ENCODE measurements at regions not wholly inside any gene's neighbourhood (a gene's known extent, or its start where the extent isn't known, plus 50 kb on each side); places are given as distances from the start of the nearest gene placed in this dataset.

DNA sequence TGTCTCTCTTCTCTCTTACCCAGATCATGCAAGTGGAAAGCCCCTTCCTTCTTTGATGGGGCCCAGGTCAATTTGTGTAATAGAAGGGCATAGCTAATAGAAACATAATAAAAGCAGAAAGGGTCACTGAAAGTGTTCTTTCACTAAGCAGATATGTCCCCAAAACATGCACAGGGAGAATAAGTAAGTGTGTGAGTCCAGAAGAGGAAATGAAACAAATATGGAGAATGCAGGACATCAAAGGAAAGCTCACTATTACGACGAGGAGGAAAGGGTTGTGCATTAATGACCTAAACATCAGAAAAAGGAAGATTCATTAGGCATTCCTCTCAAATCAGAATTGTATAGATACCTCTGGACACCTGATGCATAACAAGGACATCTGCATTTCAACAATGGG is 81.4 kb upstream of the SMYD2 start:
- no peaks in the 10 kb centered on the region for H3K9me3 ChIP-seq (ENCODE audit: control insufficient read depth, low read depth, low read length)
- peaks cover 2% of the 10 kb centered on the region for H3K27me3 ChIP-seq (ENCODE audit: control insufficient read depth, insufficient read depth, low read length)
- H3K36me3 ChIP-seq (ENCODE audit: control insufficient read depth, insufficient read depth, low read length): no peaks in the 10 kb centered on the region
- DNase-seq: no peak
- no peaks in the 10 kb centered on the region for H3K4me1 ChIP-seq (ENCODE audit: control insufficient read depth, insufficient read depth, low read length)
- WGBS (ENCODE audit: insufficient coverage, low lambda C conversion rate): 83% methylated on average over 2 of the region's 2 CpGs
- H3K4me3 ChIP-seq (ENCODE audit: low read length): no peak overlapping the region
- H3K27ac ChIP-seq (ENCODE audit: low read length): no peak overlapping the region

GRCh38 chr1:214202992-214203391 is 78.0 kb upstream of the SMYD2 start:
- WGBS (ENCODE audit: insufficient coverage, low lambda C conversion rate): 100% methylated on average over 1 of the region's 3 CpGs
- H3K27me3 ChIP-seq (ENCODE audit: control insufficient read depth, insufficient read depth, low read length): peaks cover 2% of the 10 kb centered on the region
- no peak overlapping the region for H3K27ac ChIP-seq (ENCODE audit: low read length)
- H3K4me3 ChIP-seq (ENCODE audit: low read length): no peak overlapping the region
- no peak for DNase-seq
- H3K36me3 ChIP-seq (ENCODE audit: control insufficient read depth, insufficient read depth, low read length): no peaks in the 10 kb centered on the region
- H3K4me1 ChIP-seq (ENCODE audit: control insufficient read depth, insufficient read depth, low read length): no peaks in the 10 kb centered on the region
- no peaks in the 10 kb centered on the region for H3K9me3 ChIP-seq (ENCODE audit: control insufficient read depth, low read depth, low read length)

DNA sequence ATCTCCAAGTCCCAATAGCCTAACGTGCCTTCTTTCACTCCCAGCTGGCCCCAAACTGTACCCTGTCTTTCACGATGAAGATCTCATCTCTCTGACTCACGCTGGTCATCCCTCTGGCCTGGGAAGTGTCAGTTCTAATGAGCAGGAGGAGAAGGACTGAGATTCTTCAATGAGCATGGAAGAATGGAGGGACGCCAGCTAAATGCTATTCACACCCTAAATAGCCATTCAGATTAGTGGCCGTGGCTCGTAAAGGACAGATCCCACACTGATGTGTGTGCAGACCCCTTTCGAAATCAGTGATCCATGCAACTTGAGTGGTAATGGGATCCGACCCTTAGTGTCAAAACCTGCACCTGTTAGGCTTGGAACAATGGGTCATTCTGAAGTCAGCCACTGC is 75.9 kb upstream of the SMYD2 start:
- no peaks in the 10 kb centered on the region for H3K9me3 ChIP-seq (ENCODE audit: control insufficient read depth, low read depth, low read length)
- H3K27me3 ChIP-seq (ENCODE audit: control insufficient read depth, insufficient read depth, low read length): peaks cover 2% of the 10 kb centered on the region
- no peaks in the 10 kb centered on the region for H3K4me1 ChIP-seq (ENCODE audit: control insufficient read depth, insufficient read depth, low read length)
- no peak for DNase-seq
- no CpG with 5 or more reads among the region's 8 CpGs for WGBS (ENCODE audit: insufficient coverage, low lambda C conversion rate)
- no peak overlapping the region for H3K27ac ChIP-seq (ENCODE audit: low read length)
- no peaks in the 10 kb centered on the region for H3K36me3 ChIP-seq (ENCODE audit: control insufficient read depth, insufficient read depth, low read length)
- no peak overlapping the region for H3K4me3 ChIP-seq (ENCODE audit: low read length)

DNA sequence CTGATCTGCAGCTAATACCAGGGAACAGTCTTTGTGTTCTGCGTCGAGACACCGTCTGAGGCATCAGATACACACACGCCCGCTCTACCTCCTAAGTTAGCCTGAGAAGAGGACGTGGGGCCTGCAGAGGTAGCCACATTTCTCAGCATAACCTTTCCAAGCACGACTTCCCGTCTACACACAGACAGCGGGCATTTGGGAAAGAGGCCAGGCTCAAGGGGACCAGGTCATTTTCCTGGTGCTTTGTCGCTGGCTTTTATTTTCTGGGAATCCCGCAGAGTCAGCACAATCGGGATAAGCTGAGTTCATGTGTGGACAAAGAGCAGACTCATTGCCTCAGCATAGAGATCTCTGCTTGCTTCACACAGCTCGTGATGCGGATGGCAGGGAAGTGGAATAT is 72.5 kb upstream of the SMYD2 start:
- Histone ChIP-seq H3K9me3 (ENCODE audit: control insufficient read depth, low read depth, low read length) (no peaks in the 10 kb centered on the region), H3K4me3 (ENCODE audit: low read length) (no peak overlapping the region), H3K27ac (ENCODE audit: low read length) (no peak overlapping the region), H3K4me1 (ENCODE audit: control insufficient read depth, insufficient read depth, low read length) (no peaks in the 10 kb centered on the region), H3K36me3 (ENCODE audit: control insufficient read depth, insufficient read depth, low read length) (no peaks in the 10 kb centered on the region), H3K27me3 (ENCODE audit: control insufficient read depth, insufficient read depth, low read length) (no peaks in the 10 kb centered on the region)
- WGBS (ENCODE audit: insufficient coverage, low lambda C conversion rate): no CpG with 5 or more reads among the region's 14 CpGs
- no peak for DNase-seq

DNA sequence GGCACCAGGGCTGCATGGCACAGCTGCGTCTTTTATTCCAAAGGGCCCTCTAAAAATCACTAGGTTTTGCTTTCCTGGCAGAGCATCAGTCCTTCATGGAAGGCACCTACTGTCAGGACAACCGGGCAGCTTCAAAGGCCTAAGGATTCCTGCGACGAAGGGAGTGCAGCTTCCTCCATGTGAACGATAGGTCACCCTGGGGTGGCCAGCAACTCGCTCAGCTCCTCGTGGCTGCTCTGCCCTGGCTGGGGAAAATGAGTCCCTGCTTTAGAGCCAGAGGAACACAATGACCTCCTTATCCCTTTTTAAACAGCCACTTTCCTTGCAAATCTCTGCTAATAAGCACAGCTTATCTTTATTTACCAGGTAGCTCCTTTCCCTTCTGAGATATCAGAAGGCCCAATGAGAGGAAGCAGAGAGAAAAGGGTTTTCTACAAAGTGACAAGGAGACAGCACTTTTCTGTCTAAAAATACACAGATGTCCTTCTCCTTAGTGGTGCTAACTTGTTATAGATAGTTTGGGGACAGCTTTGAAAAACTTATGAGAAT is 71.6 kb upstream of the SMYD2 start:
- WGBS (ENCODE audit: insufficient coverage, low lambda C conversion rate): no CpG with 5 or more reads among the region's 7 CpGs
- Histone ChIP-seq H3K27ac (ENCODE audit: low read length) (no peak overlapping the region), H3K27me3 (ENCODE audit: control insufficient read depth, insufficient read depth, low read length) (peaks cover 1% of the 10 kb centered on the region), H3K4me1 (ENCODE audit: control insufficient read depth, insufficient read depth, low read length) (no peaks in the 10 kb centered on the region), H3K9me3 (ENCODE audit: control insufficient read depth, low read depth, low read length) (no peaks in the 10 kb centered on the region), H3K36me3 (ENCODE audit: control insufficient read depth, insufficient read depth, low read length) (no peaks in the 10 kb centered on the region), H3K4me3 (ENCODE audit: low read length) (no peak overlapping the region)
- DNase-seq: no peak

DNA sequence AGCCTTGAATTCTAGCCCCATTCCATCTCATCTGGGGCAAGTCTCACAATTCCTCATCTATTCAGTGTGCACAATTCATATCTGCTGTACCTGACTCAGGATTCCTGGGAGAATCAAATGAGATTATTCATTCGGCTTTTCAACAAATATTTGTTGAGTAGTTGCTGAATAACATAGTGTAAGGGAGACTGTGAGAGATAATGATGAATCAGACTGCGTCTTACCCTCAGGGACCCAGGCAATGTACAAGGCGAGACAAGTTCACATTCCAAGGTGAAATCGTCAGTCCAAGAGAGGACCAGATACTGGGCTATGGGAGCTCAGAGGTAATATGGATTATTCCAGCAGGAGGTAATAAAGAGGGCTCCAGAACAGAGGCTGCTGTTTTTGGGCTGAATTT is 67.8 kb upstream of the SMYD2 start:
- Histone ChIP-seq H3K4me3 (ENCODE audit: low read length) (no peak overlapping the region), H3K4me1 (ENCODE audit: control insufficient read depth, insufficient read depth, low read length) (no peaks in the 10 kb centered on the region), H3K9me3 (ENCODE audit: control insufficient read depth, low read depth, low read length) (no peaks in the 10 kb centered on the region), H3K36me3 (ENCODE audit: control insufficient read depth, insufficient read depth, low read length) (no peaks in the 10 kb centered on the region), H3K27ac (ENCODE audit: low read length) (no peak overlapping the region), H3K27me3 (ENCODE audit: control insufficient read depth, insufficient read depth, low read length) (peaks cover 5% of the 10 kb centered on the region)
- DNase-seq: no peak
- WGBS (ENCODE audit: insufficient coverage, low lambda C conversion rate): no CpG with 5 or more reads among the region's 4 CpGs

- Histone ChIP-seq H3K4me3 (ENCODE audit: low read length) (no peak overlapping the region), H3K4me1 (ENCODE audit: control insufficient read depth, insufficient read depth, low read length) (no peaks in the 10 kb centered on the region), H3K36me3 (ENCODE audit: control insufficient read depth, insufficient read depth, low read length) (no peaks in the 10 kb centered on the region), H3K27me3 (ENCODE audit: control insufficient read depth, insufficient read depth, low read length) (peaks cover 11% of the 10 kb centered on the region), H3K27ac (ENCODE audit: low read length) (no peak overlapping the region), H3K9me3 (ENCODE audit: control insufficient read depth, low read depth, low read length) (no peaks in the 10 kb centered on the region)
- 50% methylated on average over 1 of the region's 1 CpG for WGBS (ENCODE audit: insufficient coverage, low lambda C conversion rate)
- DNase-seq: no peak
Observed at GRCh38 chr1:214214851-214215250, 66.1 kb upstream of the SMYD2 start.

DNA sequence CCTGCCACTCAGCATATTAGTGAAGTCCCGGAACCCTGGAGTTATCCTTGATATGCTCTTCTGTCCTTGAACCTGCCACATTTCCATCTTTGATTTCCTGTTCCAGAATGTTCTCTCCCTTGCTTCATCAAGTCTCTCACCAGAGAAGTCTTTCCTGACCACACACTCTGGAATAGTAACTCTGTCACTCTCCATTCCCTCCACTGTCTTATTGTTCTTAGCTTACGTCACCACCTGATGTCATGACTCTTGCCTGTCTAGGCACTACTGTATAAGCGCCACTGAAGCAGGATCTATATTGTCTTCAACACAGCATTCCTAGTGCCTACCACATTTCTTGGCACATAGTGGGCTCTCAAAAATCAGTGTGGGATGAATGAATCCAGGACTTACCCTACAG is 65.4 kb upstream of the SMYD2 start:
- Histone ChIP-seq H3K36me3 (ENCODE audit: control insufficient read depth, insufficient read depth, low read length) (no peaks in the 10 kb centered on the region), H3K4me1 (ENCODE audit: control insufficient read depth, insufficient read depth, low read length) (no peaks in the 10 kb centered on the region), H3K27me3 (ENCODE audit: control insufficient read depth, insufficient read depth, low read length) (peaks cover 15% of the 10 kb centered on the region), H3K27ac (ENCODE audit: low read length) (no peak overlapping the region), H3K9me3 (ENCODE audit: control insufficient read depth, low read depth, low read length) (no peaks in the 10 kb centered on the region), H3K4me3 (ENCODE audit: low read length) (no peak overlapping the region)
- WGBS (ENCODE audit: insufficient coverage, low lambda C conversion rate): 89% methylated on average over 3 of the region's 3 CpGs
- no peak for DNase-seq

- Histone ChIP-seq H3K4me1 (ENCODE audit: control insufficient read depth, insufficient read depth, low read length) (no peaks in the 10 kb centered on the region), H3K27me3 (ENCODE audit: control insufficient read depth, insufficient read depth, low read length) (peaks cover 15% of the 10 kb centered on the region), H3K36me3 (ENCODE audit: control insufficient read depth, insufficient read depth, low read length) (no peaks in the 10 kb centered on the region), H3K4me3 (ENCODE audit: low read length) (no peak overlapping the region), H3K27ac (ENCODE audit: low read length) (no peak overlapping the region), H3K9me3 (ENCODE audit: control insufficient read depth, low read depth, low read length) (no peaks in the 10 kb centered on the region)
- WGBS (ENCODE audit: insufficient coverage, low lambda C conversion rate): 100% methylated on average over 1 of the region's 1 CpG
- no peak for DNase-seq
Observed at GRCh38 chr1:214216021-214216420, 64.9 kb upstream of the SMYD2 start.

DNA sequence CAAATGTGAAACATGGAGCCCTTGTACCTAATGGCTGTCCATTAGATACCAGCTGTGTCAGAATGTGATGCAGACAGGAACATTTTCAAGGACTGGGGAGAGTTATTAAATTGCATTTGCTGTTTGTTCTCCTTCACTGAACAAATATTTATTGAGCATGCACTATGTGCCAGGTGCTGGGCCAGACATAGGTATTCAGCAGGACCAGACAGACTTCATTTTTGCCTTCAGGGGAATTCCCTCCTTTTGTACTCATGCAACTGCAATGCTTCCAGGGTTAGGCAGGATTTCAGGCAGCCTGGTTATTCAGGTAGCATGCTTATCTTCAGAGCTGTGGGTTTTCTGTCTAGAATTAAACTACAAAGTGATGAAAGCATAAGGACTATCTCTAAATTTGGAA is 64.2 kb upstream of the SMYD2 start:
- Histone ChIP-seq H3K27ac (ENCODE audit: low read length) (no peak overlapping the region), H3K4me3 (ENCODE audit: low read length) (no peak overlapping the region), H3K9me3 (ENCODE audit: control insufficient read depth, low read depth, low read length) (no peaks in the 10 kb centered on the region), H3K36me3 (ENCODE audit: control insufficient read depth, insufficient read depth, low read length) (no peaks in the 10 kb centered on the region), H3K27me3 (ENCODE audit: control insufficient read depth, insufficient read depth, low read length) (peaks cover 15% of the 10 kb centered on the region), H3K4me1 (ENCODE audit: control insufficient read depth, insufficient read depth, low read length) (no peaks in the 10 kb centered on the region)
- DNase-seq: no peak

DNA sequence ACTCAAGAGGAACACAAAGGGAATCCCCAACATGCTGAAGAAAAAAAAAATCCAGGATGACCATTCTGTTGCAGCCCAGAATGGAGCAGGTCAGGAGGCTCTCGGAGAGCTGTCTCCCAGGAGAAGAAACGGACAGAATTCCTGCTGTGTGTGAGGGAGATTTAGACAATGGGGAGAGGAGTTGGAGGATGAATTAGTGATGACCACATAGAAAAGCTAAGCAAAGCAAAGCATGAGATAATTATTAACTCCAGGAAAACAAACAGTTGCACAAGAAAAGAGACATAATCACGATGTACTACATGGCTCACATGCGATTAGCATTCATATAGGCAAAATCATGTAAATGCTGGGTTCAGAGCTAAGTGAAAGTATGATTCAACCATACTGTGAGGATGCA is 61.1 kb upstream of the SMYD2 start:
- H3K36me3 ChIP-seq (ENCODE audit: control insufficient read depth, insufficient read depth, low read length): no peaks in the 10 kb centered on the region
- H3K4me1 ChIP-seq (ENCODE audit: control insufficient read depth, insufficient read depth, low read length): no peaks in the 10 kb centered on the region
- DNase-seq: no peak
- WGBS (ENCODE audit: insufficient coverage, low lambda C conversion rate): 63% methylated on average over 2 of the region's 4 CpGs
- no peak overlapping the region for H3K27ac ChIP-seq (ENCODE audit: low read length)
- H3K27me3 ChIP-seq (ENCODE audit: control insufficient read depth, insufficient read depth, low read length): peaks cover 13% of the 10 kb centered on the region
- H3K9me3 ChIP-seq (ENCODE audit: control insufficient read depth, low read depth, low read length): no peaks in the 10 kb centered on the region
- H3K4me3 ChIP-seq (ENCODE audit: low read length): no peak overlapping the region
